Chondrocyte (in vitro differentiated cells): ENCODE measurements at regions not wholly inside any gene's neighbourhood (a gene's known extent, or its start where the extent isn't known, plus 50 kb on each side); places are given as distances from the start of the nearest gene placed in this dataset.

Source experiments
- DNase-seq: peaks from one replicate; pipeline ENCODE4 v3.0.0; 2021; ENCODE audit warnings: mixed read lengths, low spot score
- H3K27ac Mint-ChIP-seq: one replicate; pipeline ENCODE4 v1.8.0; 2021; ENCODE audit warnings: mild to moderate bottlenecking, moderate library complexity, mixed read lengths; ENCODE audit not compliant: unreplicated experiment
- H3K27me3 Mint-ChIP-seq: 2 replicates; pipeline ENCODE4 v1.8.0; 2021; ENCODE audit warnings: low read depth, mixed read lengths
- H3K36me3 Mint-ChIP-seq: 2 replicates; pipeline ENCODE4 v1.8.0; 2021; ENCODE audit warnings: low read depth, mixed read lengths
- H3K4me1 Mint-ChIP-seq: 2 replicates; pipeline ENCODE4 v1.8.0; 2021; ENCODE audit warnings: low read depth, mild to moderate bottlenecking, mixed read lengths
- H3K4me3 Mint-ChIP-seq: one replicate; pipeline ENCODE4 v1.8.0; 2021; ENCODE audit warnings: mild to moderate bottlenecking, moderate library complexity, mixed read lengths; ENCODE audit not compliant: unreplicated experiment
- H3K9me3 Mint-ChIP-seq: 2 replicates; pipeline ENCODE4 v1.8.0; 2021; ENCODE audit warnings: low read depth, mixed read lengths
- TF ChIP-seq, protein P1 (sequence below): fragments of 200-600 bp; sonication (generic); IDR thresholded peaks from 2 replicates; pipeline ENCODE4 v1.5.0; 2021; ENCODE audit warnings: antibody characterized with exemption, mild to moderate bottlenecking, moderate library complexity

DNA sequence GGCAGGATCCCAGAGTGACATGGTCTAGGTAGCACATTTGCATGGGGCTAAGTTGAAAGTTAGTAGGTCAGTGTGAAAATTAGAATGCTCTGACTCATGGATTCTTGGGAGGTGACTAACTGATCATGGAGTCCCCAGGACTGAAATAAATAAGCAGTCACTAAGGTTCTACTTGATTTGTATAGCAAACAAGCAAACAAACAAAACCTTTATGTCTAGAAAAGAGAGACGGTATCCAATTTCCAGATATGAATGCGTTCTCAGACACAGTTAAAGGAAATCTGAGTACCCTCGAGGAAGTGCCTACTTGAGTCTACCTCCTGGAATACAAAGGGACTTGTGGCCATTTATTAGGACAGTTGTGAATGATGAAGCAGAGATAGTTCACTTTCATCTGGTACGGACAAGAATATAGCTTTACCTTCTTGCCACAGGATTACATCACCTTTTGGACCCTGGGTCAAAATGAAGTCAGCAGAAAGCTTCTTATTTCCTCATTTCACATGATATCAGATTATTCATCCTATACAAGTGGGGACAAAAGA is 54.3 kb upstream of the AGPS start:
- TF ChIP-seq, protein P1, sequence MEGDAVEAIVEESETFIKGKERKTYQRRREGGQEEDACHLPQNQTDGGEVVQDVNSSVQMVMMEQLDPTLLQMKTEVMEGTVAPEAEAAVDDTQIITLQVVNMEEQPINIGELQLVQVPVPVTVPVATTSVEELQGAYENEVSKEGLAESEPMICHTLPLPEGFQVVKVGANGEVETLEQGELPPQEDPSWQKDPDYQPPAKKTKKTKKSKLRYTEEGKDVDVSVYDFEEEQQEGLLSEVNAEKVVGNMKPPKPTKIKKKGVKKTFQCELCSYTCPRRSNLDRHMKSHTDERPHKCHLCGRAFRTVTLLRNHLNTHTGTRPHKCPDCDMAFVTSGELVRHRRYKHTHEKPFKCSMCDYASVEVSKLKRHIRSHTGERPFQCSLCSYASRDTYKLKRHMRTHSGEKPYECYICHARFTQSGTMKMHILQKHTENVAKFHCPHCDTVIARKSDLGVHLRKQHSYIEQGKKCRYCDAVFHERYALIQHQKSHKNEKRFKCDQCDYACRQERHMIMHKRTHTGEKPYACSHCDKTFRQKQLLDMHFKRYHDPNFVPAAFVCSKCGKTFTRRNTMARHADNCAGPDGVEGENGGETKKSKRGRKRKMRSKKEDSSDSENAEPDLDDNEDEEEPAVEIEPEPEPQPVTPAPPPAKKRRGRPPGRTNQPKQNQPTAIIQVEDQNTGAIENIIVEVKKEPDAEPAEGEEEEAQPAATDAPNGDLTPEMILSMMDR: no peak
- no peaks in the 10 kb centered on the region for H3K9me3 Mint-ChIP-seq
- no peak for DNase-seq
- peaks cover 10% of the 10 kb centered on the region for H3K4me1 Mint-ChIP-seq
- H3K36me3 Mint-ChIP-seq: no peaks in the 10 kb centered on the region
- H3K4me3 Mint-ChIP-seq: no peak overlapping the region
- H3K27me3 Mint-ChIP-seq: no peaks in the 10 kb centered on the region
- H3K27ac Mint-ChIP-seq: no peak overlapping the region

DNA sequence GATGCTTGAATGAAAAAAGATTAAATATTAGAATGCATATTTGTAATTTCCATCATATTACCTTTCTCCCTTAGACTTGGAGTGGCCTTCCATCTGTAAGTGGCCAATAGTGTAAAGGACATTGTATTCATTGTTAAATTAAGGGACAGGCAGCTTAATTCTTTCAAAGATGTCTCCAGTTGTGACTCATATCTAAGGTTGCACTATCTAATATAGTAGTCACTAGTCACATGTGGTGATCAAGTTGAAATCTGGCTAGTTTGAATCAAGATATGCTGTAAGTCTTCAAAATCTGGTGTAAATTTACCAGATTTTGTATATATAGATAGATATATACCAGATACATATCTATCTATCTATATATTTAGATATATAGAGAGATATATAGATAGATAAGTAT is 52.4 kb upstream of the AGPS start:
- H3K27ac Mint-ChIP-seq: no peak overlapping the region
- no peak overlapping the region for H3K4me3 Mint-ChIP-seq
- H3K9me3 Mint-ChIP-seq: no peaks in the 10 kb centered on the region
- no peaks in the 10 kb centered on the region for H3K27me3 Mint-ChIP-seq
- DNase-seq: no peak
- H3K4me1 Mint-ChIP-seq: peaks cover 7% of the 10 kb centered on the region
- TF ChIP-seq, protein P1: no peak
- H3K36me3 Mint-ChIP-seq: no peaks in the 10 kb centered on the region

DNA sequence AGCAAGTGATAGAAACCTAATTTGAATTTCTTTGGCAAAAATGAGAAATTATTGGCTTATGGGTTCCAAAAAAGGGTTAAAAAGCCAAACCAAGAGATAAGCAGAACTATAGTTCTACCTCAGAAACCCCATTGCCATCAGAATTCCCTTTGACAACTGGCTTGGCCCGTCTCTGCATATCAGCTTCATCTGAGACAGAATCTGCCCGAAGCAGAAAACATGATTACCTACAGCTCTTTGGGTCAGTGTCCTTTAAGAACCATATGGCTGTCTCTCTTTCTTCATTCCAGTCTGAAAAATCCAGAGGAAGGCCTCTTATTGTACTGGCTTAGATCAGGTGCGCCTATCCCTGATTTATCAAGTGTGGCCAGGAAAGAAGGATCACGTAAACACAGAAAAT is 49.8 kb upstream of the AGPS start:
- no peaks in the 10 kb centered on the region for H3K27me3 Mint-ChIP-seq
- no peak for DNase-seq
- H3K9me3 Mint-ChIP-seq: no peaks in the 10 kb centered on the region
- H3K36me3 Mint-ChIP-seq: no peaks in the 10 kb centered on the region
- TF ChIP-seq, protein P1: no peak
- H3K4me1 Mint-ChIP-seq: peaks cover 7% of the 10 kb centered on the region
- no peak overlapping the region for H3K4me3 Mint-ChIP-seq
- no peak overlapping the region for H3K27ac Mint-ChIP-seq
